Lower leg skin (tissue), 3 donors: ENCODE measurements at regions not wholly inside any gene's neighbourhood (a gene's known extent, or its start where the extent isn't known, plus 50 kb on each side); places are given as distances from the start of the nearest gene placed in this dataset.

Source experiments
- CTCF ChIP-seq, 3 donors: fragments of 450-650 bp; IDR thresholded peaks; one replicate each; pipeline ENCODE4 v1.5.1; 2016; ENCODE audit warnings: antibody characterized with exemption in 3 of 3, mild to moderate bottlenecking in 3 of 3, moderate library complexity in 2 of 3
- POLR2A ChIP-seq, 2 donors: fragments of 450-650 bp; IDR thresholded peaks; one replicate each; pipeline ENCODE4 v1.6.1; 2016 to 2017; ENCODE audit warnings: antibody characterized with exemption in 2 of 2, mild to moderate bottlenecking in 1 of 2, moderate library complexity in 1 of 2

GRCh38 chr4:155542415-155542814 is 124.2 kb upstream of the GUCY1A1 start:
- no peak for TF ChIP-seq CTCF (IDR thresholded peaks at IDR 0.05)
- no peak for TF ChIP-seq POLR2A (IDR thresholded peaks at IDR 0.05)
